ENCODE measurements at regions not wholly inside any gene's neighbourhood (a gene's known extent, or its start where the extent isn't known, plus 50 kb on each side); places are given as distances from the start of the nearest gene placed in this dataset.

- no peak for TF ChIP-seq SIN3A (IDR thresholded peaks at IDR 0.05; ENCODE audit: borderline replicate concordance, insufficient read depth, low read length)
- TF ChIP-seq FOXP2 (optimal IDR thresholded peaks at IDR 0.05; ENCODE audit: borderline replicate concordance, extremely low read depth, extremely low read length, insufficient read depth), result no peak
- no peak for TF ChIP-seq REST (IDR thresholded peaks at IDR 0.05; ENCODE audit: insufficient read depth in 1 of 2, low read depth in 2 of 2, low read length in 2 of 2)
- no peak for TF ChIP-seq TAF1 (IDR thresholded peaks at IDR 0.05; ENCODE audit: borderline replicate concordance, insufficient read depth, low read length)
- no peak for TF ChIP-seq POLR2AphosphoS5 (IDR thresholded peaks at IDR 0.05; ENCODE audit: low read depth, low read length)
Measured at GRCh38 chr6:120383681-120384080, 950.6 kb downstream of the TBC1D32 start.

- no peak for TF ChIP-seq SIN3A (IDR thresholded peaks at IDR 0.05; ENCODE audit: borderline replicate concordance, insufficient read depth, low read length)
- no peak for TF ChIP-seq TAF1 (IDR thresholded peaks at IDR 0.05; ENCODE audit: borderline replicate concordance, insufficient read depth, low read length)
- TF ChIP-seq POLR2AphosphoS5 (IDR thresholded peaks at IDR 0.05; ENCODE audit: low read depth, low read length), result no peak
- TF ChIP-seq FOXP2 (optimal IDR thresholded peaks at IDR 0.05; ENCODE audit: borderline replicate concordance, extremely low read depth, extremely low read length, insufficient read depth), result no peak
- TF ChIP-seq REST (IDR thresholded peaks at IDR 0.05; ENCODE audit: insufficient read depth in 1 of 2, low read depth in 2 of 2, low read length in 2 of 2), result no peak
Measured at GRCh38 chr6:120378582-120379220, 955.6 kb downstream of the TBC1D32 start.

- TF ChIP-seq REST (IDR thresholded peaks at IDR 0.05; ENCODE audit: insufficient read depth in 1 of 2, low read depth in 2 of 2, low read length in 2 of 2), result no peak
- TF ChIP-seq POLR2AphosphoS5 (IDR thresholded peaks at IDR 0.05; ENCODE audit: low read depth, low read length), result no peak
- TF ChIP-seq SIN3A (IDR thresholded peaks at IDR 0.05; ENCODE audit: borderline replicate concordance, insufficient read depth, low read length), result no peak
- no peak for TF ChIP-seq TAF1 (IDR thresholded peaks at IDR 0.05; ENCODE audit: borderline replicate concordance, insufficient read depth, low read length)
- no peak for TF ChIP-seq FOXP2 (optimal IDR thresholded peaks at IDR 0.05; ENCODE audit: borderline replicate concordance, extremely low read depth, extremely low read length, insufficient read depth)
Measured at GRCh38 chr6:120373185-120373584, 961.1 kb downstream of the TBC1D32 start.

- no peak for TF ChIP-seq SIN3A (IDR thresholded peaks at IDR 0.05; ENCODE audit: borderline replicate concordance, insufficient read depth, low read length)
- TF ChIP-seq POLR2AphosphoS5 (IDR thresholded peaks at IDR 0.05; ENCODE audit: low read depth, low read length), result no peak
- TF ChIP-seq REST (IDR thresholded peaks at IDR 0.05; ENCODE audit: insufficient read depth in 1 of 2, low read depth in 2 of 2, low read length in 2 of 2), result no peak
- no peak for TF ChIP-seq FOXP2 (optimal IDR thresholded peaks at IDR 0.05; ENCODE audit: borderline replicate concordance, extremely low read depth, extremely low read length, insufficient read depth)
- TF ChIP-seq TAF1 (IDR thresholded peaks at IDR 0.05; ENCODE audit: borderline replicate concordance, insufficient read depth, low read length), result no peak
Measured at GRCh38 chr6:120363429-120363828, 970.9 kb downstream of the TBC1D32 start.

Data from PFSK-1 (cell line).